ENCODE measurements at regions not wholly inside any gene's neighbourhood (a gene's known extent, or its start where the extent isn't known, plus 50 kb on each side); places are given as distances from the start of the nearest gene placed in this dataset.
"Not testable (repeated sequence)": the region's sequence is repeated elsewhere in the genome, so short reads cannot be mapped to it uniquely, and the experiment has no call there.

DNA sequence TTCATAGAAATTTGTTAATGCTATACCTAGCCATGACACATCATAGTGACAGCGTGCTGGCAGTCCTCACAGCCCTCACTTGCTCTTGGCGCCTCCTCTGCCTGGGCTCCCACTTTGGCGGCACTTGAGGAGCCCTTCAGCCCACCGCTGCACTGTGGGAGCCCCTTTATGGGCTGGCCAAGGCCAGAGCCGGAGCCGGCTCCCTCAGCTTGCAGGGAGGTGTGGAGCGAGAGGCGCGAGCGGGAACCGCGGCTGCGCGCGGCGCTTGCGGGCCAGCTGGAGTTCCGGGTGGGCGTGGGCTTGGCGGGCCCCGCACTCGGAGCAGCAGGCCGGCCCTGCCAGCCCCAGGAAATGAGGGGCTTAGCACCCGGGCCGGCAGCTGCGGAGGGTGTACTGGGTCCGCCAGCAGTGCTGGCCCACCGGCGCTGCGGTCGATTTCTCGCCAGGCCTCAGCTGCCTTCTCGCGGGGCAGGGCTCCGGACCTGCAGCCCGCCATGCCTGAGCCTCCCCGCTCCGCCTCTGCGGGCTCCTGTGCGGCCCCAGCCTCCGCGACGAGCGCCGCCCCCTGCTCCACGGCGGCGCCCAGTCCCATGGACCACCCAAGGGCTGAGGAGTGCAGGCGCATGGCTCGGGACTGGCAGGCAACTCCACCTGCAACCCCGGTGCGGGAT, 515.0 kb upstream of the GALNTL6 start:
- TF ChIP-seq, protein P1, sequence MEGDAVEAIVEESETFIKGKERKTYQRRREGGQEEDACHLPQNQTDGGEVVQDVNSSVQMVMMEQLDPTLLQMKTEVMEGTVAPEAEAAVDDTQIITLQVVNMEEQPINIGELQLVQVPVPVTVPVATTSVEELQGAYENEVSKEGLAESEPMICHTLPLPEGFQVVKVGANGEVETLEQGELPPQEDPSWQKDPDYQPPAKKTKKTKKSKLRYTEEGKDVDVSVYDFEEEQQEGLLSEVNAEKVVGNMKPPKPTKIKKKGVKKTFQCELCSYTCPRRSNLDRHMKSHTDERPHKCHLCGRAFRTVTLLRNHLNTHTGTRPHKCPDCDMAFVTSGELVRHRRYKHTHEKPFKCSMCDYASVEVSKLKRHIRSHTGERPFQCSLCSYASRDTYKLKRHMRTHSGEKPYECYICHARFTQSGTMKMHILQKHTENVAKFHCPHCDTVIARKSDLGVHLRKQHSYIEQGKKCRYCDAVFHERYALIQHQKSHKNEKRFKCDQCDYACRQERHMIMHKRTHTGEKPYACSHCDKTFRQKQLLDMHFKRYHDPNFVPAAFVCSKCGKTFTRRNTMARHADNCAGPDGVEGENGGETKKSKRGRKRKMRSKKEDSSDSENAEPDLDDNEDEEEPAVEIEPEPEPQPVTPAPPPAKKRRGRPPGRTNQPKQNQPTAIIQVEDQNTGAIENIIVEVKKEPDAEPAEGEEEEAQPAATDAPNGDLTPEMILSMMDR (IDR thresholded peaks at IDR 0.05; ENCODE audit: low read length): not testable (repeated sequence)
- not testable (repeated sequence) for TF ChIP-seq EZH2 (IDR thresholded peaks at IDR 0.05; ENCODE audit: borderline replicate concordance, low read length)

Measured in OCI-LY1 (cell line).